Endothelial cell of umbilical vein (primary cell): ENCODE measurements at regions not wholly inside any gene's neighbourhood (a gene's known extent, or its start where the extent isn't known, plus 50 kb on each side); places are given as distances from the start of the nearest gene placed in this dataset.

ENCODE experiments used
- BruUV-seq: library from RNA; stranded (reverse); fragments of 400-500 nt; replicated peaks from 2 replicates; lab custom pipeline; 2021; lab: Mats Ljungman, UMichigan
- CTCF ChIA-PET: fragments of 300-600, 350-600 bp; sonication (Branson Sonifier 250); formaldehyde crosslinking; loops from one replicate; lab custom pipeline; 2021; ENCODE audit warnings: antibody characterized with exemption, inconsistent platforms; lab: Charles Lee
- POLR2A ChIA-PET: fragments of 300-600, 350-600 bp; sonication (Branson Sonifier 250); formaldehyde crosslinking; loops from one replicate; lab custom pipeline; 2021; ENCODE audit warnings: antibody characterized with exemption, inconsistent platforms; lab: Charles Lee
- DNase-seq: peaks from one replicate; pipeline ENCODE4 v3.0.0-alpha.2; 2011; ENCODE audit warnings: low read depth, low spot score
- FAIRE-seq: peaks from 2 replicates; lab custom pipeline; 2011; peaks lifted over from hg19 to GRCh38; lab: Jason Lieb, UNC
- H2AFZ ChIP-seq: 2 replicates; pipeline ENCODE4 v1.6.0; 2012; ENCODE audit warnings: low read depth, low read length, control low read depth, inconsistent platforms
- H3K27ac ChIP-seq: 2 replicates; pipeline ENCODE4 v1.5.1; 2011; ENCODE audit warnings: low read depth, mild to moderate bottlenecking, control low read depth, low read length, moderate library complexity; ENCODE audit not compliant: insufficient read depth
- H3K27me3 ChIP-seq, 2 experiments: 2 replicates each; pipeline versions ENCODE4 v1.6.0 to v1.6.1; 2011; ENCODE audit warnings: low read length in 2 of 2, mixed read lengths in 1 of 2; ENCODE audit not compliant: control insufficient read depth in 2 of 2, insufficient read depth in 2 of 2
- H3K36me3 ChIP-seq, 2 experiments: 2 replicates in 1 of 2; 3 replicates in 1 of 2; pipeline ENCODE4 v1.5.1; 2011; ENCODE audit warnings: low read length in 2 of 2, mild to moderate bottlenecking in 1 of 2, moderate library complexity in 1 of 2; ENCODE audit not compliant: control insufficient read depth in 2 of 2, insufficient read depth in 2 of 2; ENCODE audit errors: extremely low read depth in 1 of 2
- H3K4me1 ChIP-seq: 3 replicates; pipeline ENCODE4 v1.5.1; 2011; ENCODE audit warnings: mild to moderate bottlenecking, low read length; ENCODE audit not compliant: control insufficient read depth, insufficient read depth; ENCODE audit errors: extremely low read depth
- H3K4me2 ChIP-seq: 2 replicates; pipeline ENCODE4 v1.6.1; 2011; ENCODE audit warnings: low read length, control low read depth, mixed read lengths; ENCODE audit not compliant: insufficient read depth
- H3K4me3 ChIP-seq, 3 experiments: fragments of 200-600 bp in 1 of 3; sonication (generic), shearing (Covaris generic) in 1 of 3; replicated peaks in 1 of 3; 2 replicates each; pipeline ENCODE4 v1.5.1; 2011 to 2016; ENCODE audit warnings: control low read depth in 3 of 3, low read length in 3 of 3, mild to moderate bottlenecking in 2 of 3, inconsistent platforms in 1 of 3, low read depth in 1 of 3, moderate library complexity in 1 of 3; ENCODE audit not compliant: insufficient read depth in 1 of 3
- H3K79me2 ChIP-seq: 2 replicates; pipeline ENCODE4 v1.6.0; 2012; ENCODE audit warnings: low read length, inconsistent platforms; ENCODE audit not compliant: control insufficient read depth, insufficient read depth
- H3K9ac ChIP-seq: replicated peaks from 2 replicates; pipeline ENCODE3; 2011; ENCODE audit warnings: low read length, control low read depth; ENCODE audit not compliant: insufficient read depth; ENCODE audit errors: extremely low read depth
- H3K9me1 ChIP-seq: replicated peaks from 3 replicates; pipeline ENCODE4 v1.6.0; 2011; ENCODE audit warnings: mild to moderate bottlenecking, low read length; ENCODE audit not compliant: control insufficient read depth, insufficient read depth; ENCODE audit errors: extremely low read depth
- H3K9me3 ChIP-seq: replicated peaks from 2 replicates; pipeline ENCODE4 v1.5.1; 2012; ENCODE audit warnings: low read length, inconsistent platforms; ENCODE audit not compliant: control insufficient read depth, insufficient read depth
- H4K20me1 ChIP-seq: replicated peaks from 2 replicates; pipeline ENCODE3; 2011; ENCODE audit warnings: mild to moderate bottlenecking, low read length; ENCODE audit not compliant: control insufficient read depth, insufficient read depth; ENCODE audit errors: extremely low read depth
- EZH2 ChIP-seq: IDR thresholded peaks from 2 replicates; pipeline ENCODE4 v1.6.1; 2012; ENCODE audit warnings: borderline replicate concordance, low read depth, mild to moderate bottlenecking, moderate library complexity, low read length, inconsistent platforms; ENCODE audit not compliant: severe bottlenecking
- FOS ChIP-seq: IDR thresholded peaks from 2 replicates; pipeline ENCODE4 v1.6.1; 2011; ENCODE audit warnings: mild to moderate bottlenecking, low read length, moderate library complexity, borderline replicate concordance; ENCODE audit not compliant: insufficient read depth
- GATA2 ChIP-seq: IDR thresholded peaks from 2 replicates; pipeline ENCODE4 v1.7.0; 2011; ENCODE audit warnings: low read depth, mild to moderate bottlenecking, moderate library complexity, mixed read lengths, low read length; ENCODE audit not compliant: insufficient read length, insufficient read depth
- JUN ChIP-seq: IDR thresholded peaks from 2 replicates; pipeline ENCODE4 v1.6.1; 2011; ENCODE audit warnings: borderline replicate concordance, low read depth; ENCODE audit not compliant: insufficient read length, insufficient read depth
- MYC ChIP-seq: IDR thresholded peaks from one replicate; pipeline ENCODE4 v1.6.1; 2011; ENCODE audit warnings: mild to moderate bottlenecking, low read depth, low read length
- POLR2A ChIP-seq: IDR thresholded peaks from 2 replicates; pipeline ENCODE4 v1.6.1; 2012; ENCODE audit warnings: low read depth, mild to moderate bottlenecking, control low read depth, low read length
- POLR2AphosphoS5 ChIP-seq: IDR thresholded peaks from 2 replicates; pipeline ENCODE4 v1.6.1; 2012; ENCODE audit warnings: low read depth, mild to moderate bottlenecking, control low read depth, low read length, moderate library complexity; ENCODE audit not compliant: insufficient read depth
- dilution Hi-C: fragments of 300-500 bp; cut with MboI; formaldehyde crosslinking; loops from one replicate; pipeline ENCODE4 v1.15.0; 2019; ENCODE audit warnings: low sequenced_read_pairs; ENCODE audit not compliant: extremely low pct_ligation_motif_present
- intact Hi-C: fragments of 100-400 bp; cut with micrococcal nuclease; formaldehyde crosslinking; loops from one replicate; pipeline ENCODE4 v1.10.0; 2022
- TF ChIP-seq, protein P1 (sequence below), 2 donors: IDR thresholded peaks; 1 replicate in 1 of 2; 2 replicates in 1 of 2; pipeline ENCODE4 v1.5.1; 2011; ENCODE audit warnings: low read length in 2 of 2, mild to moderate bottlenecking in 2 of 2, moderate library complexity in 2 of 2, control low read depth in 1 of 2, inconsistent platforms in 1 of 2, low read depth in 1 of 2; ENCODE audit not compliant: insufficient read depth in 1 of 2; ENCODE audit errors: extremely low read depth in 1 of 2
- TF ChIP-seq, protein P2 (sequence below): IDR thresholded peaks from 2 replicates; pipeline ENCODE4 v1.6.1; 2011; ENCODE audit not compliant: insufficient read depth, insufficient read length

DNA sequence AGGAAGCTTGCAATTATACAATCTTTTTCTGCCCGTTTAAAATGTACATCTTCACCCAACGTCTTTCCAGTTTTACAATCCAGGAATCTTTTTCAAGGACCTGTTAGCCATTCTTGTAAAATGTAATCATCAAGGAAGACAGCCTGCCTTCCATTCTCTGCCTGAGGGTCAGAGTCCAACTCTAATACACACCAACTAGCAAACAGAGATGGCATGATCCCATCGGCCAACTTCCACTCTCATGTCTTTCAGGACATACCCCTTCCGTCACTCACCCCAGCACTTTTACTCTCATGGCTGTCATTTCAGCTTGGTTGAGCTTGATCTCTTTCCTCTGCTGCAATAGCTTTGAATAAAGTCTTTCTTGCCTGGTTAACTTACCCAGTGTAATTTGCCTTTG is 172.5 kb upstream of the NETO1 start:
- Histone ChIP-seq H3K9me3 (peaks cover 4% of the 10 kb centered on the region), H3K36me3 (no peaks in the 10 kb centered on the region), H2AFZ (no peak overlapping the region), H3K79me2 (no peaks in the 10 kb centered on the region), H3K27me3 (no peaks in the 10 kb centered on the region), H3K4me1 (no peaks in the 10 kb centered on the region), H3K27ac (no peak overlapping the region), H4K20me1 (no peaks in the 10 kb centered on the region), H3K4me2 (no peak overlapping the region), H3K9me1 (no peaks in the 10 kb centered on the region), H3K4me3 (no peak overlapping the region), H3K9ac (no peak overlapping the region)
- no peak for TF ChIP-seq GATA2
- TF ChIP-seq MYC, result no peak
- TF ChIP-seq, protein P1, sequence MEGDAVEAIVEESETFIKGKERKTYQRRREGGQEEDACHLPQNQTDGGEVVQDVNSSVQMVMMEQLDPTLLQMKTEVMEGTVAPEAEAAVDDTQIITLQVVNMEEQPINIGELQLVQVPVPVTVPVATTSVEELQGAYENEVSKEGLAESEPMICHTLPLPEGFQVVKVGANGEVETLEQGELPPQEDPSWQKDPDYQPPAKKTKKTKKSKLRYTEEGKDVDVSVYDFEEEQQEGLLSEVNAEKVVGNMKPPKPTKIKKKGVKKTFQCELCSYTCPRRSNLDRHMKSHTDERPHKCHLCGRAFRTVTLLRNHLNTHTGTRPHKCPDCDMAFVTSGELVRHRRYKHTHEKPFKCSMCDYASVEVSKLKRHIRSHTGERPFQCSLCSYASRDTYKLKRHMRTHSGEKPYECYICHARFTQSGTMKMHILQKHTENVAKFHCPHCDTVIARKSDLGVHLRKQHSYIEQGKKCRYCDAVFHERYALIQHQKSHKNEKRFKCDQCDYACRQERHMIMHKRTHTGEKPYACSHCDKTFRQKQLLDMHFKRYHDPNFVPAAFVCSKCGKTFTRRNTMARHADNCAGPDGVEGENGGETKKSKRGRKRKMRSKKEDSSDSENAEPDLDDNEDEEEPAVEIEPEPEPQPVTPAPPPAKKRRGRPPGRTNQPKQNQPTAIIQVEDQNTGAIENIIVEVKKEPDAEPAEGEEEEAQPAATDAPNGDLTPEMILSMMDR (IDR thresholded peaks at IDR 0.05; ENCODE audit: extremely low read depth in 1 of 2, insufficient read depth in 1 of 2, low read depth in 1 of 2, low read length in 2 of 2), result no peak
- TF ChIP-seq, protein P2, sequence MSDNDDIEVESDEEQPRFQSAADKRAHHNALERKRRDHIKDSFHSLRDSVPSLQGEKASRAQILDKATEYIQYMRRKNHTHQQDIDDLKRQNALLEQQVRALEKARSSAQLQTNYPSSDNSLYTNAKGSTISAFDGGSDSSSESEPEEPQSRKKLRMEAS, result no peak
- TF ChIP-seq EZH2, result no peak
- no peak for TF ChIP-seq POLR2A
- no peak for TF ChIP-seq POLR2AphosphoS5
- no peak for TF ChIP-seq FOS
- TF ChIP-seq JUN, result no peak
- POLR2A ChIA-PET, result no interaction called here
- dilution Hi-C loops (no loop called here), intact Hi-C loops (no loop called here)
- no peak for FAIRE-seq
- CTCF ChIA-PET, result no interaction called here
- DNase-seq, result no peak
- BruUV-seq, result no TSS peak
